ENCODE measurements at regions not wholly inside any gene's neighbourhood (a gene's known extent, or its start where the extent isn't known, plus 50 kb on each side); places are given as distances from the start of the nearest gene placed in this dataset.

- TF ChIP-seq SMC3 (conservative IDR thresholded peaks at IDR 0.05; ENCODE audit: poor library complexity) (no peak), EP300 (conservative IDR thresholded peaks at IDR 0.05; ENCODE audit: poor library complexity, severe bottlenecking) (no peak), POLR2AphosphoS5 (IDR thresholded peaks at IDR 0.05) (no peak)
Observed at GRCh38 chr3:7917443-7918151, 584.0 kb upstream of the LMCD1 start.
